BE2C (cell line): ENCODE measurements at regions not wholly inside any gene's neighbourhood (a gene's known extent, or its start where the extent isn't known, plus 50 kb on each side); places are given as distances from the start of the nearest gene placed in this dataset.
"Not testable (repeated sequence)": the region's sequence is repeated elsewhere in the genome, so short reads cannot be mapped to it uniquely, and the experiment has no call there.

Experiments
- DNase-seq: peaks from one replicate; pipeline ENCODE4 v3.0.0-alpha.2; 2020
- H3K27me3 ChIP-seq: fragments of 250-450 bp; sonication (Bioruptor Pico); 2 replicates; pipeline ENCODE4 v1.5.1; 2020; ENCODE audit warnings: mild to moderate bottlenecking
- H3K36me3 ChIP-seq: fragments of 250-450 bp; sonication (Bioruptor Pico); 2 replicates; pipeline ENCODE4 v1.5.1; 2020; ENCODE audit warnings: mild to moderate bottlenecking
- H3K4me1 ChIP-seq: fragments of 250-450 bp; sonication (Bioruptor Pico); 2 replicates; pipeline ENCODE4 v1.5.1; 2020
- H3K4me3 ChIP-seq: 2 replicates; pipeline ENCODE4 v1.5.1; 2011; ENCODE audit warnings: low read depth, low read length
- H3K9me3 ChIP-seq: fragments of 250-450 bp; sonication (Bioruptor Pico); 2 replicates; pipeline ENCODE4 v1.5.1; 2020
- TF ChIP-seq, protein P1 (sequence below): IDR thresholded peaks from 2 replicates; pipeline ENCODE4 v1.5.1; 2012; ENCODE audit warnings: mild to moderate bottlenecking, low read depth, low read length

DNA sequence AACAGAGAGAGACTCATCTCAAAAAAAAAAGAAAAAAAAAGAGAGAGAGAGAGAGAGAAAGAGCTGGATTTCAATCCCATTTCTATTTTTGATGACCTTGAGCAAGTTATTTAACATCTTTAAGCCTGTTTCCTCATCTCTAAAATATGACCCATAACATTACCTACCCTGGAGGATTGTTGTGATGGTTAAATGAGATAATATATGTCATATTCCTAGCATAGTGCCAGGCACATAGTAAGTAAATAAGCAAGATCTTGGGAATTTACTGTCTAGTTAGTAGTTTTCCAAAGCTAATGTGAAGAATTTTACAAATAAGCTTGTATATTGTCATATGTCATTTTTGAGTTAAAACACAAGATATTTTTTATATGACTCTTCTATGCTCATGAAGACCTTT, 236.5 kb downstream of the PHLDA1 start:
- TF ChIP-seq, protein P1, sequence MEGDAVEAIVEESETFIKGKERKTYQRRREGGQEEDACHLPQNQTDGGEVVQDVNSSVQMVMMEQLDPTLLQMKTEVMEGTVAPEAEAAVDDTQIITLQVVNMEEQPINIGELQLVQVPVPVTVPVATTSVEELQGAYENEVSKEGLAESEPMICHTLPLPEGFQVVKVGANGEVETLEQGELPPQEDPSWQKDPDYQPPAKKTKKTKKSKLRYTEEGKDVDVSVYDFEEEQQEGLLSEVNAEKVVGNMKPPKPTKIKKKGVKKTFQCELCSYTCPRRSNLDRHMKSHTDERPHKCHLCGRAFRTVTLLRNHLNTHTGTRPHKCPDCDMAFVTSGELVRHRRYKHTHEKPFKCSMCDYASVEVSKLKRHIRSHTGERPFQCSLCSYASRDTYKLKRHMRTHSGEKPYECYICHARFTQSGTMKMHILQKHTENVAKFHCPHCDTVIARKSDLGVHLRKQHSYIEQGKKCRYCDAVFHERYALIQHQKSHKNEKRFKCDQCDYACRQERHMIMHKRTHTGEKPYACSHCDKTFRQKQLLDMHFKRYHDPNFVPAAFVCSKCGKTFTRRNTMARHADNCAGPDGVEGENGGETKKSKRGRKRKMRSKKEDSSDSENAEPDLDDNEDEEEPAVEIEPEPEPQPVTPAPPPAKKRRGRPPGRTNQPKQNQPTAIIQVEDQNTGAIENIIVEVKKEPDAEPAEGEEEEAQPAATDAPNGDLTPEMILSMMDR: no peak
- DNase-seq: no peak
- no peaks in the 10 kb centered on the region; the same call in none of the 2 replicates for H3K4me1 ChIP-seq
- no peaks in the 10 kb centered on the region for H3K9me3 ChIP-seq
- no peaks in the 10 kb centered on the region for H3K36me3 ChIP-seq
- H3K27me3 ChIP-seq: no peaks in the 10 kb centered on the region
- no peak overlapping the region for H3K4me3 ChIP-seq

DNA sequence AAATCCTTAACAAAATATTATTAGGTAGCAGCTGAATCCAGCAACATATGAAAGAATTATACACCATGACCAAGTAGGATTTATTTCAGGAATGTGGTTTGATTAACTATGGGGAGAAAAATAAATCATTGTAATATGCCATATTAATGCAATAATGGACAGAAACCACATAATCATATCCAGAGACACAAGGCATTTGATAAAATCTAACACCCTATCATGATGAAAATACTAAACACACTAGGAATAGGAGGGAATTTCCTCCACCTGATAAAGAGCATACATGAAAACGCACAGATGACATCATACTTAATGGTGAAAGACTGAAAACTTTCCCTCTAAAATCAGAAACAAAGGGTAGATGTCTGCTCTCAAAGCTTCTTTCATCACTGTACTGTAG, 238.9 kb downstream of the PHLDA1 start:
- Histone ChIP-seq H3K4me1 (no peaks in the 10 kb centered on the region; the same call in 1 of the 2 replicates), H3K9me3 (no peaks in the 10 kb centered on the region), H3K4me3 (no peak overlapping the region), H3K36me3 (no peaks in the 10 kb centered on the region), H3K27me3 (no peaks in the 10 kb centered on the region)
- TF ChIP-seq, protein P1: no peak
- no peak for DNase-seq

DNA sequence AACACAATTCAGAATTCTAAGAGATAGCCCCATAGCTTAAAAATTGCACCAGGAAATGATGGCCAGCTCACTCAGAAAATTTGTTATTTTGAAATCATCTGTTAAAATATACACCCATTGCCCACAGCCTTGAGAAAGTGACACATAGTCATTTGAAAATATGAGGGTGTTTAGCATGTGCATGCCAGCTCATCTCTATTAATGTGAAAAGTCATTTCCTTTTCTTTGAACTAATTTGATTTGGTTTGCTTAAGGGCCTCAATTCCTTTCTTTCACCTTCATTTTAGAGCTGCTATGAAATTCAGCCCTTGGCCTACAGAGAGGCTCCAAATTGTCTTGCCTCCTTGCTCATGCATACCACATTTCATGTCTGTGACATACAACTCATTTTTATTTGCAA, 241.4 kb downstream of the PHLDA1 start:
- Histone ChIP-seq H3K27me3 (no peaks in the 10 kb centered on the region), H3K9me3 (no peaks in the 10 kb centered on the region), H3K36me3 (no peaks in the 10 kb centered on the region), H3K4me3 (no peak overlapping the region), H3K4me1 (peaks cover 1% of the 10 kb centered on the region)
- TF ChIP-seq, protein P1: no peak
- no peak for DNase-seq

DNA sequence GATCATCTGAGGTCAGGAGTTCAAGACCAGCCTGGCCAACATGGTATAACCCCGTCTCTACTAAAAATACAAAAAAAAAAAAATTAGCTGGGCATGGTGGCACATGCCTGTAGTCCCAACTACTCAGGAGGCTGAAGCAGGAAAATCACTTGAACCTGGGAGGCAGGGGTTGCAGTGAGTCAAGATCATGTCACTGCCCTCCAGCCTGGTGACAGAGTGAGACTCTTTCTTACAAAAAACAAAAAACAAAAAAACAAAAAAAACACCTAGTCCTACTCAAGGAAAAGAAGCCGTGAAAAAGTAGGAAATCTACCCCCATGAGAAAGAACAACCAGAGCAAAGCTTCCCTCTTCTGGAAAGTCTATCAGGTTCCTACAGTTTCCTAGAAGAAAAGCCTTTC, 244.4 kb downstream of the PHLDA1 start:
- not testable (repeated sequence) for H3K27me3 ChIP-seq, H3K4me3 ChIP-seq, DNase-seq, H3K9me3 ChIP-seq, H3K36me3 ChIP-seq
- peaks cover 23% of the 10 kb centered on the region for H3K4me1 ChIP-seq

DNA sequence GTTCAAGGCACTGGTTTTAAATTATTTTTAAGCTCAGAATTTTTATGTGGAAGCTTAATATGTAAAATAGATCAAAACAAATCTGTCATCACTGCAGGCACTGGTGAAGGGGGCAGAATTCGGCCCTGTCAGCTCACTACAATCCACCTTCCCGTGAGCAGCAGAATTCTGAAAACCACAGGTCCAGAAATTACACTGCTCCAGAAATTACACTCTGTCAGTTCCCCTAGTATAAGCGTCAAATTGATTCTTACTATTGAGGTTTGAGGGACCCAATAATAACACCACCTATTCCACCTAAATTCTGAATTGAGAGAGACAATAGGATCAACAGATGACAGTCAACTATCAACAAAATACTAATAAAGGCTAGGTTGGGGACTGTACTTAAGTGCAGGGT, 245.5 kb downstream of the PHLDA1 start:
- H3K36me3 ChIP-seq: no peaks in the 10 kb centered on the region
- no peaks in the 10 kb centered on the region for H3K27me3 ChIP-seq
- peaks cover 28% of the 10 kb centered on the region for H3K4me1 ChIP-seq
- H3K4me3 ChIP-seq: no peak overlapping the region
- H3K9me3 ChIP-seq: no peaks in the 10 kb centered on the region; the same call in 1 of the 2 replicates
- DNase-seq: no peak
- TF ChIP-seq, protein P1: no peak

DNA sequence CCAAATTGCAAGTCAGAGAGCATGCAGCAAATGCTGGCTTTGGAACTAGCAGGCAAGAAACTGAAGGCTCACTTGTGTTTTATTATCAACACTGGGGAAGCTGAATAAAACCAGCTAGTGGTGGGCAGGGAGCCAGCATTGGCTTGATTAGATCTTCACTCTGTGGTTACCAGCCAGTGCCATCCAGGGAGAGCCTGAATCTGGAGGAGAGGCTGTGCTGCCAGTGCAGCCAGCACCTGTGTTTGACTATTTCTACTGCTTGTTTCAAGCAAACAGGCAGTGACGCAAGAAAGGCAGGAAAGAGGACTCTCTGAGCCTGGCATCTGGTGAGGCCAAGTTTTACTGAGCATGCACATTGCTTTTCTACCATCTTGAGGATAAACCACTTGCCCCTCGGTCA, 247.0 kb downstream of the PHLDA1 start:
- no peak overlapping the region for H3K4me3 ChIP-seq
- H3K9me3 ChIP-seq: no peaks in the 10 kb centered on the region; the same call in 1 of the 2 replicates
- no peaks in the 10 kb centered on the region for H3K27me3 ChIP-seq
- TF ChIP-seq, protein P1: no peak
- peaks cover 30% of the 10 kb centered on the region for H3K4me1 ChIP-seq
- no peaks in the 10 kb centered on the region for H3K36me3 ChIP-seq
- peak; percentile 89 for DNase-seq
